DMS53 (cell line): ENCODE measurements at regions not wholly inside any gene's neighbourhood (a gene's known extent, or its start where the extent isn't known, plus 50 kb on each side); places are given as distances from the start of the nearest gene placed in this dataset.
"Not testable (repeated sequence)": the region's sequence is repeated elsewhere in the genome, so short reads cannot be mapped to it uniquely, and the experiment has no call there.

Experiments used
- DNase-seq: peaks from one replicate; lab custom pipeline; 2025; lab: John Stamatoyannopoulos, UW

- DNase-seq: not testable (repeated sequence)
These were observed 330.1 kb upstream of the AR start for GRCh38 chrX:67213686-67214085.

GRCh38 chrX:67207912-67208311 lies 335.9 kb upstream of the AR start:
- no peak for DNase-seq

GRCh38 chrX:67159437-67159836 lies 384.4 kb upstream of the AR start:
- no peak for DNase-seq

- DNase-seq: no peak
These were observed 429.2 kb upstream of the AR start for GRCh38 chrX:67114635-67115034.

GRCh38 chrX:67105758-67106116 lies 438.1 kb upstream of the AR start:
- no peak for DNase-seq

GRCh38 chrX:67104982-67105757 lies 438.7 kb upstream of the AR start:
- DNase-seq: no peak

- no peak for DNase-seq
These were observed 443.6 kb upstream of the AR start for GRCh38 chrX:67100031-67100884.

- no peak for DNase-seq
These were observed 449.8 kb upstream of the AR start for GRCh38 chrX:67094061-67094460.

GRCh38 chrX:67050760-67051159 lies 411.9 kb upstream of the EDA2R start:
- DNase-seq: no peak

- no peak for DNase-seq
These were observed 406.0 kb upstream of the EDA2R start for GRCh38 chrX:67044866-67045265.

- DNase-seq: no peak
These were observed 405.3 kb upstream of the EDA2R start for GRCh38 chrX:67044029-67044653.

- DNase-seq: no peak
These were observed 365.6 kb upstream of the EDA2R start for GRCh38 chrX:67004451-67004850.

- no peak for DNase-seq
These were observed 355.9 kb upstream of the EDA2R start for GRCh38 chrX:66994729-66995128.

- not testable (repeated sequence) for DNase-seq
These were observed 353.2 kb upstream of the EDA2R start for GRCh38 chrX:66992077-66992476.

GRCh38 chrX:66988331-66988730 lies 349.5 kb upstream of the EDA2R start:
- no peak for DNase-seq

- DNase-seq: no peak
These were observed 322.8 kb upstream of the EDA2R start for GRCh38 chrX:66961665-66962064.

GRCh38 chrX:66931713-66932112 lies 292.8 kb upstream of the EDA2R start:
- no peak for DNase-seq

- not testable (repeated sequence) for DNase-seq
These were observed 291.6 kb upstream of the EDA2R start for GRCh38 chrX:66930516-66930915.

GRCh38 chrX:66920296-66920695 lies 281.4 kb upstream of the EDA2R start:
- DNase-seq: no peak

- DNase-seq: no peak
These were observed 280.5 kb upstream of the EDA2R start for GRCh38 chrX:66919280-66919832.

GRCh38 chrX:66918511-66918910 lies 279.6 kb upstream of the EDA2R start:
- no peak for DNase-seq

- DNase-seq: no peak
These were observed 277.0 kb upstream of the EDA2R start for GRCh38 chrX:66915893-66916292.

- DNase-seq: peak; percentile 61
These were observed 275.2 kb upstream of the EDA2R start for GRCh38 chrX:66914080-66914479.
